Bronchial epithelial cell (primary cell): ENCODE measurements at regions not wholly inside any gene's neighbourhood (a gene's known extent, or its start where the extent isn't known, plus 50 kb on each side); places are given as distances from the start of the nearest gene placed in this dataset.

Source experiments
- DNase-seq: peaks from one replicate; pipeline ENCODE4 v3.0.0-alpha.2; 2010; ENCODE audit warnings: low read depth
- FAIRE-seq: peaks from 2 replicates; lab custom pipeline; 2011; peaks lifted over from hg19 to GRCh38; lab: Jason Lieb, UNC
- H3K27me3 ChIP-seq: 2 replicates; pipeline ENCODE4 v1.5.1; 2011; ENCODE audit warnings: low read length; ENCODE audit not compliant: control insufficient read depth, insufficient read depth
- H3K36me3 ChIP-seq: 2 replicates; pipeline ENCODE4 v1.5.1; 2011; ENCODE audit warnings: low read length; ENCODE audit not compliant: control insufficient read depth, insufficient read depth
- H3K4me3 ChIP-seq: 2 replicates; pipeline ENCODE4 v1.5.1; 2011; ENCODE audit warnings: mild to moderate bottlenecking, low read depth, low read length, control low read depth
- TF ChIP-seq, protein P1 (sequence below): IDR thresholded peaks from 2 replicates; pipeline ENCODE4 v1.5.1; 2011; ENCODE audit warnings: mild to moderate bottlenecking, moderate library complexity, low read length, control low read depth, inconsistent platforms; ENCODE audit not compliant: insufficient read depth, severe bottlenecking

GRCh38 chr2:162968306-162968705 is 129.7 kb upstream of the KCNH7 start:
- Histone ChIP-seq H3K27me3 (no peaks in the 10 kb centered on the region), H3K36me3 (no peaks in the 10 kb centered on the region), H3K4me3 (no peak overlapping the region)
- TF ChIP-seq, protein P1, sequence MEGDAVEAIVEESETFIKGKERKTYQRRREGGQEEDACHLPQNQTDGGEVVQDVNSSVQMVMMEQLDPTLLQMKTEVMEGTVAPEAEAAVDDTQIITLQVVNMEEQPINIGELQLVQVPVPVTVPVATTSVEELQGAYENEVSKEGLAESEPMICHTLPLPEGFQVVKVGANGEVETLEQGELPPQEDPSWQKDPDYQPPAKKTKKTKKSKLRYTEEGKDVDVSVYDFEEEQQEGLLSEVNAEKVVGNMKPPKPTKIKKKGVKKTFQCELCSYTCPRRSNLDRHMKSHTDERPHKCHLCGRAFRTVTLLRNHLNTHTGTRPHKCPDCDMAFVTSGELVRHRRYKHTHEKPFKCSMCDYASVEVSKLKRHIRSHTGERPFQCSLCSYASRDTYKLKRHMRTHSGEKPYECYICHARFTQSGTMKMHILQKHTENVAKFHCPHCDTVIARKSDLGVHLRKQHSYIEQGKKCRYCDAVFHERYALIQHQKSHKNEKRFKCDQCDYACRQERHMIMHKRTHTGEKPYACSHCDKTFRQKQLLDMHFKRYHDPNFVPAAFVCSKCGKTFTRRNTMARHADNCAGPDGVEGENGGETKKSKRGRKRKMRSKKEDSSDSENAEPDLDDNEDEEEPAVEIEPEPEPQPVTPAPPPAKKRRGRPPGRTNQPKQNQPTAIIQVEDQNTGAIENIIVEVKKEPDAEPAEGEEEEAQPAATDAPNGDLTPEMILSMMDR, result no peak
- FAIRE-seq (no peak), DNase-seq (no peak)

DNA sequence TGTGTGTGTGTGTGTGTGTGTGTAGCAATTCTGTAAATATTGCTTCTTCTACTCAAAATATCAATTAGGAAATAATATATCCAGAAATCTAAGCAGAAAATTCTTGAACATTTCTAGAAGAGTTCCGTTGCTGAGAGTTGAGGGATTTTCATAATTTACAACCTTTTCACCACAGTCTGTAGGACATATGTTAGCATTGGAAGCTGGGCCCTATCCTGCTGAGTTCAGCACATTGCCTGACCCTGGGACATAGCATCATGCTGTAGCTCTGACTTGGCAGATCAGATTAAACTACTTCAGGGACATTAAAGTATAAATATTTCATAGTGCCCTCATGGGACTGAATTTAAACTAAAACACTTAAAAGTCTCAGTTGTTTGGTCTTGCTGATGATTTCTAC is 129.2 kb upstream of the KCNH7 start:
- FAIRE-seq, result no peak
- Histone ChIP-seq H3K4me3 (no peak overlapping the region), H3K27me3 (no peaks in the 10 kb centered on the region), H3K36me3 (no peaks in the 10 kb centered on the region)
- DNase-seq, result no peak
- TF ChIP-seq, protein P1, result no peak

DNA sequence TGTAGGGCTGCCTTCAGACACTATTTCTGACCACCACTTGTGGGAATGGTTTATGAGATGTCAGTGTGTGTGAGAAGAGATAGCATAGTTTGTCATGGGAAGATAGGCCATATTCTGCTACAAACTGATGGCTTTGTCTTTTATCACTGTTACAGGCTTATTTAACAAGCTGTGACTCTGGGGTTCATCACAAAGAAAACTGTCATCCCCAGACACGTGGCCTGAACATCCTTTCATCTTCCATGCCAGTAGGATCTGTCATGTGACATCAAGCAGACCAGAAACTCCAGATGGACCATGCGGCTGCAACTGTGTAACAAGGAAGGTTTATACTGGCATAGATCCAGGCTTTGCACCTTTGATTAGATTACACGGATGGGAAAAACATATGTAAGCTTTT is 128.6 kb upstream of the KCNH7 start:
- DNase-seq, result no peak
- Histone ChIP-seq H3K36me3 (no peaks in the 10 kb centered on the region), H3K4me3 (no peak overlapping the region), H3K27me3 (no peaks in the 10 kb centered on the region)
- TF ChIP-seq, protein P1, result no peak
- FAIRE-seq, result no peak

DNA sequence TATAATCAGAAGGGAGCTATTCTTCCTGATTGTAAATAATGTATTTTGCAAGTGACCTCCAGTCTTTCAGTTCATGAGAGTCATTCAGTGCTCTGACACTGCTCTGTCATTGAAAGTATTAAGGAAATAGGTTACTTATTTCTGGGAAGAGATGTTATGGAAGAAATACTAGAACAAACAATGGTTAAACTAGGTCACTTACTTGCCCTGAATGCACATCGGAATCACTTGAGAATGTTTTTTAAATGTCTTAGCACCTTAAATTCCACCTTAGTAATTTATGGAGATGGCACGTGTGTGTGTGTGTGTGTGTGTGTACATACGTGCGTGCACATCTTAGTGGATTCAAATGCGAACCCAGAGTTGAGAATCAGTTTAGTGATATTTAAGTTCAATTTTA is 126.6 kb upstream of the KCNH7 start:
- H3K36me3 ChIP-seq, result no peaks in the 10 kb centered on the region
- no peak for FAIRE-seq
- no peak for DNase-seq
- TF ChIP-seq, protein P1, result no peak
- no peak overlapping the region for H3K4me3 ChIP-seq
- H3K27me3 ChIP-seq, result no peaks in the 10 kb centered on the region

- TF ChIP-seq, protein P1, result no peak
- H3K27me3 ChIP-seq, result no peaks in the 10 kb centered on the region
- FAIRE-seq (no peak), DNase-seq (no peak)
- no peak overlapping the region for H3K4me3 ChIP-seq
- H3K36me3 ChIP-seq, result no peaks in the 10 kb centered on the region
Observed at GRCh38 chr2:162964513-162964912, 125.9 kb upstream of the KCNH7 start.

DNA sequence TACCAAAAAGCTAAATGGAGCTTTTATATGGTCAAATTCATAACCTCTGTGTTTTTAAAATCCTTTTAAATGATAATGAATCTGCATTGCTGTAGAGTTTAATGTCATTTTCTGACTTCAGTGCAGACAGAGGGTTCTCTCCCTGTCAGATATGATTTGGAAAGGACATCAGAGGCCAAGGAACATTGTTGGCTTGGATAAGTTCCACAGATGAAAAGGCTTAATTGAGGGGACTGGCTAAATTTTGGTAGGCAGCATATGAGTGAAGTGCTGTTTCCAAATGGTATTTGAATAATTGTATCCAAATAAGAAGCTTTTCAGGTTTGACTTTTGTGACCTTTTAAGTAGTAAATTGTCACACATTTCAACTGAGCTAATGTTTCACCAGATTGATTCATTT is 124.6 kb upstream of the KCNH7 start:
- H3K27me3 ChIP-seq, result no peaks in the 10 kb centered on the region
- H3K4me3 ChIP-seq, result no peak overlapping the region
- no peaks in the 10 kb centered on the region for H3K36me3 ChIP-seq
- TF ChIP-seq, protein P1, result no peak
- no peak for DNase-seq
- no peak for FAIRE-seq
